Endothelial cell of umbilical vein (primary cell): ENCODE measurements at regions not wholly inside any gene's neighbourhood (a gene's known extent, or its start where the extent isn't known, plus 50 kb on each side); places are given as distances from the start of the nearest gene placed in this dataset.

ENCODE experiments used
- BruUV-seq: library from RNA; stranded (reverse); fragments of 400-500 nt; replicated peaks from 2 replicates; lab custom pipeline; 2021; lab: Mats Ljungman, UMichigan
- CTCF ChIA-PET: fragments of 300-600, 350-600 bp; sonication (Branson Sonifier 250); formaldehyde crosslinking; loops from one replicate; lab custom pipeline; 2021; ENCODE audit warnings: antibody characterized with exemption, inconsistent platforms; lab: Charles Lee
- POLR2A ChIA-PET: fragments of 300-600, 350-600 bp; sonication (Branson Sonifier 250); formaldehyde crosslinking; loops from one replicate; lab custom pipeline; 2021; ENCODE audit warnings: antibody characterized with exemption, inconsistent platforms; lab: Charles Lee
- DNase-seq: peaks from one replicate; pipeline ENCODE4 v3.0.0-alpha.2; 2011; ENCODE audit warnings: low read depth, low spot score
- FAIRE-seq: peaks from 2 replicates; lab custom pipeline; 2011; peaks lifted over from hg19 to GRCh38; lab: Jason Lieb, UNC
- H2AFZ ChIP-seq: 2 replicates; pipeline ENCODE4 v1.6.0; 2012; ENCODE audit warnings: low read depth, low read length, control low read depth, inconsistent platforms
- H3K27ac ChIP-seq: 2 replicates; pipeline ENCODE4 v1.5.1; 2011; ENCODE audit warnings: low read depth, mild to moderate bottlenecking, control low read depth, low read length, moderate library complexity; ENCODE audit not compliant: insufficient read depth
- H3K27me3 ChIP-seq, 2 experiments: 2 replicates each; pipeline versions ENCODE4 v1.6.0 to v1.6.1; 2011; ENCODE audit warnings: low read length in 2 of 2, mixed read lengths in 1 of 2; ENCODE audit not compliant: control insufficient read depth in 2 of 2, insufficient read depth in 2 of 2
- H3K36me3 ChIP-seq, 2 experiments: 2 replicates in 1 of 2; 3 replicates in 1 of 2; pipeline ENCODE4 v1.5.1; 2011; ENCODE audit warnings: low read length in 2 of 2, mild to moderate bottlenecking in 1 of 2, moderate library complexity in 1 of 2; ENCODE audit not compliant: control insufficient read depth in 2 of 2, insufficient read depth in 2 of 2; ENCODE audit errors: extremely low read depth in 1 of 2
- H3K4me1 ChIP-seq: 3 replicates; pipeline ENCODE4 v1.5.1; 2011; ENCODE audit warnings: mild to moderate bottlenecking, low read length; ENCODE audit not compliant: control insufficient read depth, insufficient read depth; ENCODE audit errors: extremely low read depth
- H3K4me2 ChIP-seq: 2 replicates; pipeline ENCODE4 v1.6.1; 2011; ENCODE audit warnings: low read length, control low read depth, mixed read lengths; ENCODE audit not compliant: insufficient read depth
- H3K4me3 ChIP-seq, 3 experiments: fragments of 200-600 bp in 1 of 3; sonication (generic), shearing (Covaris generic) in 1 of 3; replicated peaks in 1 of 3; 2 replicates each; pipeline ENCODE4 v1.5.1; 2011 to 2016; ENCODE audit warnings: control low read depth in 3 of 3, low read length in 3 of 3, mild to moderate bottlenecking in 2 of 3, inconsistent platforms in 1 of 3, low read depth in 1 of 3, moderate library complexity in 1 of 3; ENCODE audit not compliant: insufficient read depth in 1 of 3
- H3K79me2 ChIP-seq: 2 replicates; pipeline ENCODE4 v1.6.0; 2012; ENCODE audit warnings: low read length, inconsistent platforms; ENCODE audit not compliant: control insufficient read depth, insufficient read depth
- H3K9ac ChIP-seq: replicated peaks from 2 replicates; pipeline ENCODE3; 2011; ENCODE audit warnings: low read length, control low read depth; ENCODE audit not compliant: insufficient read depth; ENCODE audit errors: extremely low read depth
- H3K9me1 ChIP-seq: replicated peaks from 3 replicates; pipeline ENCODE4 v1.6.0; 2011; ENCODE audit warnings: mild to moderate bottlenecking, low read length; ENCODE audit not compliant: control insufficient read depth, insufficient read depth; ENCODE audit errors: extremely low read depth
- H3K9me3 ChIP-seq: replicated peaks from 2 replicates; pipeline ENCODE4 v1.5.1; 2012; ENCODE audit warnings: low read length, inconsistent platforms; ENCODE audit not compliant: control insufficient read depth, insufficient read depth
- H4K20me1 ChIP-seq: replicated peaks from 2 replicates; pipeline ENCODE3; 2011; ENCODE audit warnings: mild to moderate bottlenecking, low read length; ENCODE audit not compliant: control insufficient read depth, insufficient read depth; ENCODE audit errors: extremely low read depth
- CTCF ChIP-seq, 2 donors: IDR thresholded peaks; 1 replicate in 1 of 2; 2 replicates in 1 of 2; pipeline ENCODE4 v1.5.1; 2011; ENCODE audit warnings: low read length in 2 of 2, mild to moderate bottlenecking in 2 of 2, moderate library complexity in 2 of 2, control low read depth in 1 of 2, inconsistent platforms in 1 of 2, low read depth in 1 of 2; ENCODE audit not compliant: insufficient read depth in 1 of 2; ENCODE audit errors: extremely low read depth in 1 of 2
- EZH2 ChIP-seq: IDR thresholded peaks from 2 replicates; pipeline ENCODE4 v1.6.1; 2012; ENCODE audit warnings: borderline replicate concordance, low read depth, mild to moderate bottlenecking, moderate library complexity, low read length, inconsistent platforms; ENCODE audit not compliant: severe bottlenecking
- FOS ChIP-seq: IDR thresholded peaks from 2 replicates; pipeline ENCODE4 v1.6.1; 2011; ENCODE audit warnings: mild to moderate bottlenecking, low read length, moderate library complexity, borderline replicate concordance; ENCODE audit not compliant: insufficient read depth
- GATA2 ChIP-seq: IDR thresholded peaks from 2 replicates; pipeline ENCODE4 v1.7.0; 2011; ENCODE audit warnings: low read depth, mild to moderate bottlenecking, moderate library complexity, mixed read lengths, low read length; ENCODE audit not compliant: insufficient read length, insufficient read depth
- JUN ChIP-seq: IDR thresholded peaks from 2 replicates; pipeline ENCODE4 v1.6.1; 2011; ENCODE audit warnings: borderline replicate concordance, low read depth; ENCODE audit not compliant: insufficient read length, insufficient read depth
- MYC ChIP-seq: IDR thresholded peaks from one replicate; pipeline ENCODE4 v1.6.1; 2011; ENCODE audit warnings: mild to moderate bottlenecking, low read depth, low read length
- POLR2A ChIP-seq: IDR thresholded peaks from 2 replicates; pipeline ENCODE4 v1.6.1; 2012; ENCODE audit warnings: low read depth, mild to moderate bottlenecking, control low read depth, low read length
- POLR2AphosphoS5 ChIP-seq: IDR thresholded peaks from 2 replicates; pipeline ENCODE4 v1.6.1; 2012; ENCODE audit warnings: low read depth, mild to moderate bottlenecking, control low read depth, low read length, moderate library complexity; ENCODE audit not compliant: insufficient read depth
- dilution Hi-C: fragments of 300-500 bp; cut with MboI; formaldehyde crosslinking; loops from one replicate; pipeline ENCODE4 v1.15.0; 2019; ENCODE audit warnings: low sequenced_read_pairs; ENCODE audit not compliant: extremely low pct_ligation_motif_present
- intact Hi-C: fragments of 100-400 bp; cut with micrococcal nuclease; formaldehyde crosslinking; loops from one replicate; pipeline ENCODE4 v1.10.0; 2022
- TF ChIP-seq, protein P1 (sequence below): IDR thresholded peaks from 2 replicates; pipeline ENCODE4 v1.6.1; 2011; ENCODE audit not compliant: insufficient read depth, insufficient read length

GRCh38 chr7:19210893-19211413 lies 65.7 kb upstream of the FERD3L start:
- ChIA-PET POLR2A (no interaction called here), CTCF (interaction anchor here (0.5 kb wide), 1 partner anchor 866 kb away, joined by 3 read pairs; no protein-coding TSS in a partner anchor)
- Histone ChIP-seq H2AFZ (no peak overlapping the region), H3K36me3 (no peaks in the 10 kb centered on the region), H3K9me1 (no peaks in the 10 kb centered on the region), H3K4me3 (no peak overlapping the region), H3K4me2 (no peak overlapping the region), H3K79me2 (no peaks in the 10 kb centered on the region), H3K9me3 (no peaks in the 10 kb centered on the region), H3K4me1 (no peaks in the 10 kb centered on the region), H3K27me3 (no peaks in the 10 kb centered on the region), H3K9ac (no peak overlapping the region), H3K27ac (no peak overlapping the region), H4K20me1 (no peaks in the 10 kb centered on the region)
- TF ChIP-seq POLR2A (no peak), JUN (no peak), CTCF (IDR thresholded peaks at IDR 0.05; ENCODE audit: extremely low read depth in 1 of 2, insufficient read depth in 1 of 2, low read depth in 1 of 2, low read length in 2 of 2) (no peak), MYC (no peak), EZH2 (no peak), GATA2 (no peak), FOS (no peak), POLR2AphosphoS5 (no peak)
- TF ChIP-seq, protein P1, sequence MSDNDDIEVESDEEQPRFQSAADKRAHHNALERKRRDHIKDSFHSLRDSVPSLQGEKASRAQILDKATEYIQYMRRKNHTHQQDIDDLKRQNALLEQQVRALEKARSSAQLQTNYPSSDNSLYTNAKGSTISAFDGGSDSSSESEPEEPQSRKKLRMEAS, result no peak
- dilution Hi-C loops, result no loop called here
- BruUV-seq, result no TSS peak
- DNase-seq (no peak), FAIRE-seq (no peak)
- intact Hi-C loops, result no loop called here
